GM10248 (cell line): ENCODE measurements at regions not wholly inside any gene's neighbourhood (a gene's known extent, or its start where the extent isn't known, plus 50 kb on each side); places are given as distances from the start of the nearest gene placed in this dataset.

Experiments used
- CTCF ChIA-PET: fragments of 300-600 bp; sonication (Branson Sonifier 250); formaldehyde crosslinking; extraction: SDS; loops from one replicate; lab custom pipeline; 2021; ENCODE audit warnings: antibody characterized with exemption; lab: Yijun Ruan, JAX
- POLR2A ChIA-PET: fragments of 350-650 bp; sonication (Branson Sonifier 250); formaldehyde crosslinking; extraction: SDS; loops from one replicate; lab custom pipeline; 2020; ENCODE audit warnings: antibody characterized with exemption; lab: Yijun Ruan, JAX
- DNase-seq: peaks from one replicate; pipeline ENCODE4 v3.0.0; 2012; ENCODE audit errors: extremely low spot score
- CTCF ChIP-seq: IDR thresholded peaks from 2 replicates; pipeline ENCODE4 v1.5.1; 2012; ENCODE audit warnings: mild to moderate bottlenecking, low read depth; ENCODE audit errors: extremely low read depth, missing control alignments, control extremely low read depth

GRCh38 chr7:124399941-124400340 lies 365.7 kb downstream of the GPR37 start:
- CTCF ChIA-PET: no interaction called here
- DNase-seq: no peak
- POLR2A ChIA-PET: no interaction called here
- no peak for TF ChIP-seq CTCF

- DNase-seq: no peak
- CTCF ChIA-PET: no interaction called here
- TF ChIP-seq CTCF: no peak
- POLR2A ChIA-PET: no interaction called here
Measured at GRCh38 chr7:124398937-124399552, 366.2 kb upstream of the TMEM229A start.

GRCh38 chr7:124397134-124397533 lies 364.3 kb upstream of the TMEM229A start:
- DNase-seq: no peak
- TF ChIP-seq CTCF: no peak
- POLR2A ChIA-PET: no interaction called here
- CTCF ChIA-PET: no interaction called here

GRCh38 chr7:124390301-124390700 lies 357.4 kb upstream of the TMEM229A start:
- TF ChIP-seq CTCF: no peak
- ChIA-PET CTCF (interaction anchor here (1.2 kb wide), 1 partner anchor 10 kb away, joined by 3 read pairs; no protein-coding TSS in a partner anchor), POLR2A (no interaction called here)

GRCh38 chr7:124388751-124389150 lies 355.9 kb upstream of the TMEM229A start:
- CTCF ChIA-PET: no interaction called here
- TF ChIP-seq CTCF: no peak
- DNase-seq: no peak
- POLR2A ChIA-PET: no interaction called here

More at GRCh38 chr7:124390301-124390700, 357.4 kb upstream of the TMEM229A start:
- no peak for DNase-seq

- TF ChIP-seq CTCF: no peak
- POLR2A ChIA-PET: no interaction called here
- no peak for DNase-seq
- CTCF ChIA-PET: no interaction called here
Measured at GRCh38 chr7:124387056-124387455, 354.2 kb upstream of the TMEM229A start.
